AG20443 (cell line): ENCODE measurements at regions not wholly inside any gene's neighbourhood (a gene's known extent, or its start where the extent isn't known, plus 50 kb on each side); places are given as distances from the start of the nearest gene placed in this dataset.
"Not testable (repeated sequence)": the region's sequence is repeated elsewhere in the genome, so short reads cannot be mapped to it uniquely, and the experiment has no call there.

Experiments
- DNase-seq: peaks from one replicate; pipeline ENCODE4 v3.0.0; 2012; ENCODE audit warnings: low spot score, mixed read lengths

GRCh38 chr12:58069268-58069963, 128.0 kb downstream of the ATP23 start:
- no peak for DNase-seq

GRCh38 chr12:58071994-58072393, 130.6 kb downstream of the ATP23 start:
- no peak for DNase-seq

- no peak for DNase-seq
Observed at GRCh38 chr12:58074259-58074658, 132.9 kb downstream of the ATP23 start.

GRCh38 chr12:58079806-58080205, 138.4 kb downstream of the ATP23 start:
- no peak for DNase-seq

- no peak for DNase-seq
Observed at GRCh38 chr12:58081488-58081887, 140.1 kb downstream of the ATP23 start.

GRCh38 chr12:58082996-58083395, 141.6 kb downstream of the ATP23 start:
- DNase-seq = no peak

GRCh38 chr12:58086006-58086405, 144.6 kb downstream of the ATP23 start:
- DNase-seq = no peak

- no peak for DNase-seq
Observed at GRCh38 chr12:58086930-58087329, 145.6 kb downstream of the ATP23 start.

- DNase-seq = no peak
Observed at GRCh38 chr12:58087423-58088127, 146.2 kb downstream of the ATP23 start.

- no peak for DNase-seq
Observed at GRCh38 chr12:58089588-58089987, 148.2 kb downstream of the ATP23 start.

GRCh38 chr12:58090685-58091084, 149.3 kb downstream of the ATP23 start:
- DNase-seq = no peak

- DNase-seq = no peak
Observed at GRCh38 chr12:58095002-58095401, 153.6 kb downstream of the ATP23 start.

- no peak for DNase-seq
Observed at GRCh38 chr12:58097741-58098140, 156.4 kb downstream of the ATP23 start.

- DNase-seq = no peak
Observed at GRCh38 chr12:58099476-58099875, 158.1 kb downstream of the ATP23 start.

GRCh38 chr12:58104351-58104755, 163.0 kb downstream of the ATP23 start:
- DNase-seq = no peak

- peak; percentile 22 for DNase-seq
Observed at GRCh38 chr12:58105225-58106119, 164.1 kb downstream of the ATP23 start.

- no peak for DNase-seq
Observed at GRCh38 chr12:58106195-58106594, 164.8 kb downstream of the ATP23 start.

GRCh38 chr12:58117201-58117600, 175.8 kb downstream of the ATP23 start:
- no peak for DNase-seq

GRCh38 chr12:58117667-58118066, 176.3 kb downstream of the ATP23 start:
- no peak for DNase-seq

GRCh38 chr12:58125761-58126160, 184.4 kb downstream of the ATP23 start:
- not testable (repeated sequence) for DNase-seq

- no peak for DNase-seq
Observed at GRCh38 chr12:58131986-58132755, 190.8 kb downstream of the ATP23 start.

GRCh38 chr12:58138424-58138823, 197.1 kb downstream of the ATP23 start:
- no peak for DNase-seq
